ENCODE measurements at regions not wholly inside any gene's neighbourhood (a gene's known extent, or its start where the extent isn't known, plus 50 kb on each side); places are given as distances from the start of the nearest gene placed in this dataset.

DNA sequence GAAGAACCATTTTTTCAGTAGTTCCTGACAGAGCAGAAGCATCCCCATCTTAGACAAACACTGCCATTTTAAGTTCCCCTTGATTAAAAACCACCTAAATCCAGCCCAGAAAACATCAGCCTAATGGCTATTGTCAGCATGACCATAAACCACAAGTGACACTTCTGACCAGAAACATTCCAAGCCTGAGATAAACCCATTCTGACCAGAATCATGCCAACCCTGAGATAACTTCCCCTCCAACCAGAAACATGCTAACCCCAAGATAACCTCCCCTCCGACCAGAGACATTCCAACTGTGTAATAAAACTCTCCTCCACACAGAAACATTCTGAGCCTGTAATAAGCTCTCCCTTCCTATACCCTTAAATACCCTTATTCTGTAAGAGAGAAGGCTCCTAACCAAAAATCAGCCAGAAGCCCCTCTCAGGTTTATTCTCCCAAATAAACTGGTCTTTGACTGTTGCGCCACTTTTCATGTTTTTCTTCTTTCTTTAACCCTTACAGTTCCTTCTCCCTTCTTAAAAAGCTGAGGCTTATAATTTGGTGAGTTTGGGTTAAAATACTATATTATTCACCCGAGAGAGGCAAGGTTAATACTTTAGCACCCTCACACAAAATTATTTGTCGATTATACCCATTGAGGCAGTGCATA lies 149.7 kb downstream of the HNMT start:
- H3K27me3 Mint-ChIP-seq (ENCODE audit: low read depth) = no peaks in the 10 kb centered on the region
- H3K9me3 Mint-ChIP-seq = peaks cover 0 to 3% of the 10 kb centered on the region in 2 donors
- H3K4me1 Mint-ChIP-seq (ENCODE audit: low read depth) = no peaks in the 10 kb centered on the region

DNA sequence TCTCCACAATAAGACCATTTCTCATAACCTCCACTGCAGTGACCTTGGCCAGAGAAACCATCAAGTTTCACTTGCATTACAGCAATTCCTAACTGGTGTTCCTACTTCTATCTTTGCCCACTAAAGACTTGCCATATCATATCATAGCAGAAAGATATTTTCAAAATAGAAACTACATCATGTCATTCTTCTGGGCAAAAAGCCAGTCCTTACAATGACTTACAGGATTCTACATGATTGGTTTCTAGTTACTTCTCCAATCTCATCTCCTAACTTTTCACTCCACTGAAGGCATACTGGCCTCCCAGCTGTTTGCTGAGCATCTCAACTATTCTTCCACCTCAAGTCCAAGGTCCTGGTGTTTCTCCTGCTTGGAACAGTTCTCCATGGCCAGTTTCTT lies 151.4 kb downstream of the HNMT start:
- Mint-ChIP-seq H3K9me3 (peaks cover 0 to 2% of the 10 kb centered on the region in 2 donors), H3K4me3 (no peak overlapping the region), H3K27ac (no peak overlapping the region), H3K4me1 (ENCODE audit: low read depth) (no peaks in the 10 kb centered on the region), H3K36me3 (ENCODE audit: insufficient read depth in 2 of 2) (no peaks in the 10 kb centered on the region), H3K27me3 (ENCODE audit: low read depth) (no peaks in the 10 kb centered on the region)
- no peak for ATAC-seq (replicated peaks in 1 of 2)
- DNase-seq = no peak

More for the DNA sequence above, 149.7 kb downstream of the HNMT start:
- DNase-seq (no peak), ATAC-seq (replicated peaks in 1 of 2) (no peak)
- H3K4me3 Mint-ChIP-seq = no peak overlapping the region
- no peaks in the 10 kb centered on the region for H3K36me3 Mint-ChIP-seq (ENCODE audit: insufficient read depth in 2 of 2)
- no peak overlapping the region for H3K27ac Mint-ChIP-seq

DNA sequence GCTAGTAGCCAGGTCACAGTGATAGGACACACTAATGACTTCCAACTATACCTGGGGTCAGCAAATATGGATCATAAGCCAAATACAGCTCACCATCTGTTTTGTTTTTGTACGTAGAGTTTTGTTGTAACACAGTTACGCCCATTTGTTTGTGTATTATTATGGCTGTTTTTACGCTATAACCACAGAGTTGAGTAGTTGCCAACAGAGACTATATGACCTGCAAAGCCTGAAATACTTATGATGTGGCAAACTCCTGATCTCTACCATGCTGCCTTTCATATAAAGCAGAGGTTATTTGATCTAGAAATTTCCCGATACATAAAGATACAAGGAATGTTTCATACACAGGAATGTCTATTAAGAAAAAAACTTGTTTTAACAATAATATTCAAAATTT lies 152.2 kb downstream of the HNMT start:
- Mint-ChIP-seq H3K27ac (no peak overlapping the region), H3K4me3 (no peak overlapping the region), H3K9me3 (no peaks in the 10 kb centered on the region), H3K27me3 (ENCODE audit: low read depth) (no peaks in the 10 kb centered on the region), H3K4me1 (ENCODE audit: low read depth) (no peaks in the 10 kb centered on the region), H3K36me3 (ENCODE audit: insufficient read depth in 2 of 2) (no peaks in the 10 kb centered on the region)
- DNase-seq (no peak), ATAC-seq (replicated peaks in 1 of 2) (no peak)

DNA sequence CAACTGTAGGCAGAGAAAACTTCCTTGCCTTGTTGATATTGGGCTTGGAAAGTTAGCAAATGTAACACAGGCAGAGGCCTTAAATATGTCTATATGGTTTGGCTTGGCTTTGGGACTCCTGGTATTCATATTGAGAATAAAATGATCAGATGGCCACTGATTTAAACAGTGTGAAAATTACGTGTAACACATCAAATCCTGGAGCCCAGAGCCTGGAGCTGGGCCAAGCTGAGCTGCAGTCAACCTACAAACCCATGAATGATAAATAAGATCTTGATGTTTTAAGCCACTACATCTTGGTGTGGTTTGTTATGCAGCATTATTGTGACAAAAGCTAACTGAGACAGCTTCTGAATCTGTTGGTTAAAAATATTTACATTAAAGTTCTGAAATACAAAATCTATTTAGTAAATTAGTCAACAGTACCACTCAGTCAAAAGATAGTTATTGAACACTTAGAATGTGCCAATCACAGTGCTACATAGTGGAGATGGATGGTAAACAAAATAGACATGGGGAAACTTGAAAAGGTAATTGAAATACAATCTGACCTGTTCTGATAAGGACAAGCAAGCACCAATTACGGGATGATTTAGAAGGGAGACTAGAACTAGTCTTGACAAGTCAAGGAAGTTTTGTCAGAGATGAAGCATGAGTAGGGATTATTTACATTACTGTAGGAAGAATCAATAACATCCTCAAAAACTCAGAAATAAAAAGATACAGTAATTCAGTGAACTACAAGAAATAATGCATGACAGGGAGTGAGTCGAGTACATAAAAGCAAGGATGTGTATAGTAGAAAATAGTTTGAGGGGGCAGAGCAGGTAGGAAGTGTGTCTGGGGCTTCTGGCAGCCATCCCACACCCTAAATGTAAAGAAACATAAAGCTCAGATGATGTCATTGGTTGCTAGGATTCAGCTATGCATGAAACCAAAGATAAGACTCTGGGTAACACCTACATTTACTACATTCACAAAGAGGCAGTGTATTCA lies 157.7 kb downstream of the HNMT start:
- Mint-ChIP-seq H3K27ac (no peak overlapping the region), H3K4me3 (no peak overlapping the region), H3K9me3 (no peaks in the 10 kb centered on the region), H3K27me3 (ENCODE audit: low read depth) (no peaks in the 10 kb centered on the region), H3K4me1 (ENCODE audit: low read depth) (no peaks in the 10 kb centered on the region), H3K36me3 (ENCODE audit: insufficient read depth in 2 of 2) (no peaks in the 10 kb centered on the region)
- no peak for DNase-seq
- ATAC-seq (replicated peaks in 1 of 2) = no peak

DNA sequence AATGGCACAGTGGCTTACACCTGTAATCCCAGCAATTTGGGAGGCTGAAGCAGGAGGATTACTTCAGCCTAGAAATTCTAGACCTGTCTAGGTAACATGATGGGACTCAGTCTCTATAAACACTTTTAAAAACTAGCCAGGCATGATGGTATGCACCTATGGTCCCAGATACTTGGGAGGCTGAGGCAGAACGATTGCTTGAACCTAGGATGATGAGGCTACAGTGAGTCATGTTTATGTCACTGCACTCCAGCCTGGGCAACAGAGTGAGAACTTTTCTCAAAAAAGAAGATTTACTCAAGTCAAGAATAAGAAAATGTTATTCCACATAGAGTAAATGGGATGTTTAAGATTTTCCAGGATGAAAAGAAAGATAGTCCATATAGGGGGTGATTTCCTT lies 158.6 kb downstream of the HNMT start:
- H3K4me3 Mint-ChIP-seq = no peak overlapping the region
- no peak for DNase-seq
- ATAC-seq (replicated peaks in 1 of 2) = no peak
- no peaks in the 10 kb centered on the region for H3K27me3 Mint-ChIP-seq (ENCODE audit: low read depth)
- no peak overlapping the region for H3K27ac Mint-ChIP-seq
- no peaks in the 10 kb centered on the region for H3K9me3 Mint-ChIP-seq
- H3K4me1 Mint-ChIP-seq (ENCODE audit: low read depth) = no peaks in the 10 kb centered on the region
- no peaks in the 10 kb centered on the region for H3K36me3 Mint-ChIP-seq (ENCODE audit: insufficient read depth in 2 of 2)

DNA sequence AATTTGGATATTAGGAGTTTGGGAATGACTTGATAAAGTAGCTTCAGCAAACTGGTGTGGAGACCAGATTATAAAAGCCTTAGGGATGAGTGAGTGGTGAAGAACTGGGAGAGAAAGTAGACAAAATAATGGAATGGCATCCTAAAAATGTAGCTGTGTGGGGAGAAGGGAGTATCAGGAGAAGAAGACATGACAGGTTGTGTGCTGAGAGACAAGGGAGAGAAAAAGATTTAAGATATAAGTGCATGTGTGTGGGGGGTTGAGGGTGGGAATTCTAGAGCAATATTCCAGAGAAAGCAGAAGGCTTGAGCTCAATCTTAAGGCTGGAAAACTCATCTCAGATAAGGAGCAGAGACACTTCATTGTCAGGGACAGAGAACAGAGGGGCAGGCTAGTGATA lies 159.5 kb downstream of the HNMT start:
- no peak for ATAC-seq (replicated peaks in 1 of 2)

DNA sequence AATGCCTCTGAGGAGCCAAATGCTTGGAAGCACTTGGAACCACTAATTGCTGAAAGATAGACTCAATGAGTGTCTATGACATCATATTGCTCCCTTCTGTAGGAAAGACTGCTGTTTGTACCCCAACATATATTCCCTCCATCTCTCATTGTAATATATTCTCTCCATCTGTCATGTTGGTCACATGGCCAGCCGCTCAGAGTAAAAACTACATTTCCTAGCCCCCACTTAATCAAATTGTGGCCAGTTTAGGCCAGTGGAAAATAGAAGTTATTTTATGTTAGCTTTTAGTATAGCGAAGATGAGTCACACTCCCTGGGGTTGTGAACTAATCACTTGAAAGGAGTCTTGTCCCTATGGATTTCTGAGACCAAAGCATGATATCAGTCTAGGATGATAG lies 160.2 kb downstream of the HNMT start:
- H3K4me3 Mint-ChIP-seq = no peak overlapping the region
- no peaks in the 10 kb centered on the region for H3K4me1 Mint-ChIP-seq (ENCODE audit: low read depth)
- peaks cover 0 to 3% of the 10 kb centered on the region in 2 donors for H3K9me3 Mint-ChIP-seq
- no peaks in the 10 kb centered on the region for H3K36me3 Mint-ChIP-seq (ENCODE audit: insufficient read depth in 2 of 2)
- no peak for DNase-seq
- no peak overlapping the region for H3K27ac Mint-ChIP-seq
- ATAC-seq (replicated peaks in 1 of 2) = no peak
- H3K27me3 Mint-ChIP-seq (ENCODE audit: low read depth) = no peaks in the 10 kb centered on the region

More for the DNA sequence above, 159.5 kb downstream of the HNMT start:
- H3K4me1 Mint-ChIP-seq (ENCODE audit: low read depth) = no peaks in the 10 kb centered on the region
- H3K36me3 Mint-ChIP-seq (ENCODE audit: insufficient read depth in 2 of 2) = no peaks in the 10 kb centered on the region
- H3K27me3 Mint-ChIP-seq (ENCODE audit: low read depth) = no peaks in the 10 kb centered on the region
- peaks cover 0 to 2% of the 10 kb centered on the region in 2 donors for H3K9me3 Mint-ChIP-seq
- H3K4me3 Mint-ChIP-seq = no peak overlapping the region
- no peak for DNase-seq
- H3K27ac Mint-ChIP-seq = no peak overlapping the region

DNA sequence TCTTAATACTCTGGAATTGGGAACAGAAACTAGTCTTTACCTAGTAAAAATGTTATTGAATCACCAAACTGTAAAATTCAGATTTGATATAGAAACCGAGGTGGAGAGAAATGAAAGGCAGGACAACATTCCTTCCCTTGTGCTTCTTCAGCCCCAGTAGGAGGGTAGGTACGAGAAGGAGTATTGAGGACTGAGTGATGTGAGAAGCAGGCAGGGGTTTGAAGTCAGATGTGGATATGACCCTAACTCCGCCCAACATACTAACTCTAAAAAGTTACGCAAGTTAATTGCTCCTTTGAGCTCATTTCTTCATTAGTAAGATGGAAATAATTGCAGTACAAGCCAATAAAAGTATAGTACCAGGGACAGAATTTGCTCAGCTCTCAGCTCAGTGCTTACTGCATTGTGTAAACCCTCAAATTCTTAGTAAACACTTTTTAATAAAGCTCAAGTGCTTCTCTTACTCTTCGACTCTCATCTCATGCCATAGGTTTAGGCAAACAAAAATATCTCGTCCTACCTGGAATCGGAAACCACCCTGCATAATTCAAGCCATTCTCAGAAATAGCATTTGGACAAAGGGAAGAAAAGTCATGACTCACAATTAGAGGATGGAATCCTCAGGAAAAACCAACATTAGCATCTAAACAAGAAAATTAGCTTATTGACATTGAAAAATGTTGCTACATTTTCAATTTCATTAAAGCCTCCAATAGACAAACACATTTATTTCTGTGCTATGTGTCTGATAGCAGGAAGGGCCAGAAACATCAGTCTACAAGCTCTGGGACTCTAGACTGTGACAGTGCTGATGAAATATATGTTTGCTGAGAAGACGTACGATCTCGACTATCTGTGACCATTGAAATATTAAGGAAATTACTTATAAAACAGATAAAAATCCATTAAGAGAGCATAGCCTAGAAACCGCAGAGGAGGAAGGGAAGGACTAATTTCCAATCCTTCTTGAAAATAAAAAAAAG lies 161.3 kb downstream of the HNMT start:
- no peak overlapping the region for H3K27ac Mint-ChIP-seq
- DNase-seq = no peak

DNA sequence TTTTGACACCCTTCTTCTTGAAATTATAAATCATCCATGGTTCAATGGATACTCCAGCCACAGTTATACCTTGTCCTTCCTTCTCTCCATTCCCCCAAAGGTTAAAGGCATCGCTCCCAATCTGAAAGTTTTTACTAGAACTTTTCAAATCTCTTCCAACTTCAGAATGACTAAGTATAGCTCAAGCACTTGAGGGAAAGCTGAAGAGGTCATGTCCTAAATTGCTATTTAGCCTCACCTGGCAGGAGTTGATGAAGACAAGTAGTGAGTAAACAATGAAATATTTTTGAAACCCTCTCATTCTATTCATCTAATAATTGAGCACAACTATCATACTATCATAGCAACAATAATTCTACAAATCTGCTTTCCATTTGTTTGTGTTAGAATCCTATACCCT lies 167.8 kb downstream of the HNMT start:
- DNase-seq = no peak
- peaks cover 0 to 6% of the 10 kb centered on the region in 2 donors for H3K9me3 Mint-ChIP-seq
- ATAC-seq (replicated peaks in 1 of 2) = no peak
- no peaks in the 10 kb centered on the region for H3K27me3 Mint-ChIP-seq (ENCODE audit: low read depth)
- H3K27ac Mint-ChIP-seq = no peak overlapping the region
- H3K4me1 Mint-ChIP-seq (ENCODE audit: low read depth) = no peaks in the 10 kb centered on the region
- peaks cover 0 to 2% of the 10 kb centered on the region in 2 donors for H3K36me3 Mint-ChIP-seq (ENCODE audit: insufficient read depth in 2 of 2)
- no peak overlapping the region for H3K4me3 Mint-ChIP-seq

More for the DNA sequence above, 161.3 kb downstream of the HNMT start:
- Mint-ChIP-seq H3K4me1 (ENCODE audit: low read depth) (no peaks in the 10 kb centered on the region), H3K36me3 (ENCODE audit: insufficient read depth in 2 of 2) (no peaks in the 10 kb centered on the region), H3K9me3 (peaks cover 0 to 3% of the 10 kb centered on the region in 2 donors), H3K4me3 (no peak overlapping the region), H3K27me3 (ENCODE audit: low read depth) (no peaks in the 10 kb centered on the region)
- ATAC-seq (replicated peaks in 1 of 2) = no peak

DNA sequence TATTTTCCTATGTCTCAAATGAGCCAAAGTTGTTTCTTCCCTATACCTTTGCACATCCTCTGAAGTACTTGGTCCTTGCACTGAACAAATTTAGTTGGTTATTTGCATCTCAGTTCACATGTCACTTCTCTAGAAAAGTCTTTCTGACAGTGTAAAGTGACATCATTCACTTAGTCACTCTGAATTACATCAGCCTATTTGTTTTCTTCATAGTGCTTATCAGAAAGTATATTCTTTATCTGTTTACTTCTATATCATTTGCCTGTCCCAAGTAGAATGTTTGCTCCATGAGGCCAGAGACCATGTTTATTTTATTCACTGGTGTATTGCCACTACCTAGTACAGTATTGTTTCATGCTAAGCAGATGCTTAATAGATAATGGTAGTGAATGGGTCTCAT lies 173.7 kb downstream of the HNMT start:
- Mint-ChIP-seq H3K9me3 (peaks cover 2% of the 10 kb centered on the region in 2 donors), H3K27ac (no peak overlapping the region), H3K27me3 (ENCODE audit: low read depth) (no peaks in the 10 kb centered on the region), H3K4me1 (ENCODE audit: low read depth) (no peaks in the 10 kb centered on the region), H3K4me3 (no peak overlapping the region), H3K36me3 (ENCODE audit: insufficient read depth in 2 of 2) (no peaks in the 10 kb centered on the region)
- no peak for ATAC-seq (replicated peaks in 1 of 2)
- no peak for DNase-seq

DNA sequence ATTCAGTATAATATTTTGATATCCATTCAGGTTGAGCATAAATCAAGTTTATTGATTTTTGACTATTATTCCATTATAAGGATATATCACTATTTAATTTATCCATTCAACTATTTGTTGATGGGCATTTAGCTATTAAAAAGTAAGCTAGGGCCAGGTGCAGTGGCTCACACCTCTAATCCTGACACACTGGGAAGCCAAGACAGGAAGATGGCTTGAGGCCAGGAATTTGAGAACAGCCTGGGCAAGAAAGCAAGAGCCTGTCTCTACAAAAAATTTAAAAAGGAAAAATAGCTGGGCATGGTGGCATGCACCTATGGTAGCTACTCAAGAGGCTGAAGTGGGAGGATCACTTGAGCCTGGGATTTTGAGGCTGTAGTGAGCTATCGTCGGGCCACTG lies 183.5 kb downstream of the HNMT start:
- Mint-ChIP-seq H3K27me3 (ENCODE audit: low read depth) (no peaks in the 10 kb centered on the region), H3K4me1 (ENCODE audit: low read depth) (no peaks in the 10 kb centered on the region), H3K27ac (no peak overlapping the region), H3K4me3 (no peak overlapping the region), H3K36me3 (ENCODE audit: insufficient read depth in 2 of 2) (no peaks in the 10 kb centered on the region), H3K9me3 (peaks cover 0 to 2% of the 10 kb centered on the region in 2 donors)
- ATAC-seq (replicated peaks in 1 of 2) (no peak), DNase-seq (no peak)

DNA sequence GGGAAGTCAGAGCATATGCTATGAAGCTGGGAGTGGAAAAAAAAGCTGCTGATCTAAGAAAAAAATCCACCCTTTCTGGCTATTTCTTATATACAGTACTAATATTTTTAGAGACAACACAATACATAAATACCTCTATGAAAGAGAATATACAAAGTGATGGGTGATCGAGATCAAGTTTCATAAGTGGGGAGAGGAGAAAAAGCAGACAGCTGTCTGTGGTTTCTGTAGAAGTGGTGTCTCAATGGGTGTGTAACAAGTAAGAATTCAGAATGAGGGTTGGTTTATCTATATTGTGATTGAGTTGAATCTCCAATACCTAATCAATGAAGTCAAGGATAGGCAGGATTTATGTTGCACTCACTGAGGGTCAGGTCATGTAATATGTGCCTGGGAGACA lies 191.0 kb downstream of the HNMT start:
- ATAC-seq (replicated peaks in 1 of 2) (no peak), DNase-seq (no peak)
- Mint-ChIP-seq H3K4me3 (no peak overlapping the region), H3K27ac (no peak overlapping the region), H3K27me3 (ENCODE audit: low read depth) (no peaks in the 10 kb centered on the region), H3K4me1 (ENCODE audit: low read depth) (no peaks in the 10 kb centered on the region), H3K9me3 (no peaks in the 10 kb centered on the region), H3K36me3 (ENCODE audit: insufficient read depth in 2 of 2) (peaks cover 0 to 1% of the 10 kb centered on the region in 2 donors)
